ENCODE measurements at regions not wholly inside any gene's neighbourhood (a gene's known extent, or its start where the extent isn't known, plus 50 kb on each side); places are given as distances from the start of the nearest gene placed in this dataset.
"Not testable (repeated sequence)": the region's sequence is repeated elsewhere in the genome, so short reads cannot be mapped to it uniquely, and the experiment has no call there.

DNA sequence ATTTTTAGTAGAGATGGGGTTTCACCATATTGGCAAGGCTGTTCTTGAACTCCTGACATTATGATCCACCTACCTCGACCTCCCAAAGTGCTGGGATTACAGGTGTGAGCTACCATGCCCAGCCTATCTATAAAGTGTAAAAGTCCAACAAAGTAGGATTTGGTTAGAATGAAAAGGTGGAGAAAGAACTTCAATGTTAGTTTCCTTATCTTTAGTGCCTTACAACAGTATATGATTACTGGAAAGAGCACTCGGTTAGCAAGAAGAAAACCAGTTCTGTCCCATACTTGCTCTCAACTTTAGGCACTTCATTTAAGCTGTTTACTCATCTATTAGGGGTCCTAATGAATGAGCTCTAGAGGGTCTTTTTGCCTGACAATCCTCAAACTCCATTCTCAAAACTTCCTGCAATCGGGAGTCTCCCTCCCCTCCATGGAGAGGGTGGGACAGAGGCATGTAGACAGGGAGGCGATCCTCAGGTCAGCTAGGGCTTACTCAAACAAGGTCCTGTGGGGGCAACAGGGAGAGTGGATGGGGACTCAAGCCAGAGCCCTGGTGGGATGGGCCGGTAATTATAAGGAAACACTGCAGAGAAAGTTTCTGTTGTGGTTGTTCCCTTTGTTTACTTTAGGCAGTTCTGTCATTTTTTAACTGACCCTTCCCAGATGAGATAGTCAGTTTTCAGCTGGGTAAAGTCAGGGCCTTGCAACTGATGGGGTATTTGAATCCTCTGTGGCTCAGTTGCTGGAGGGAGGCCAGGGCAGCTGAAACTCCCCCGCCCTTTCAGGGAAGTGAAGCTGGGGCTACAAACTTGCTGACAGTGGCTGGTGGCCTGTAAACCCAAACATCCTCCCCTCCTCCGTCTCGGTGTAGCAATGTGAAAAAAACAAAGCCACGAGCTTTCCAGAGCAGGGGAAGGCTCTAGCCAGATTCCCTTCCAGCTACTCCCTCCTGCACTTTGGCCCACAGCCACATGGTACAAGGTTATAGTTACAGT is 64.4 kb upstream of the NOTCH2NLA start:
- H3K9me3 ChIP-seq, H3K27ac ChIP-seq, H3K27me3 ChIP-seq, DNase-seq, H3K4me3 ChIP-seq, H3K36me3 ChIP-seq, H3K4me1 ChIP-seq: not testable (repeated sequence)
- WGBS, 2 donors, result no CpG with 5 or more reads among the region's 9 CpGs
- peak; percentile 74 to 87 for ATAC-seq (ENCODE audit: low FRiP score in 2 of 2)

- H3K4me3 ChIP-seq, DNase-seq, H3K27me3 ChIP-seq, H3K27ac ChIP-seq, H3K9me3 ChIP-seq, H3K4me1 ChIP-seq, H3K36me3 ChIP-seq: not testable (repeated sequence)
- peak in 1 of 2 donors; percentile 75 for ATAC-seq (ENCODE audit: low FRiP score in 2 of 2)
- WGBS, 2 donors, result no CpG with 5 or more reads among the region's 4 CpGs
These were observed 63.6 kb upstream of the NOTCH2NLA start for GRCh38 chr1:146292424-146292823.

GRCh38 chr1:146287881-146288280 is 59.1 kb upstream of the NOTCH2NLA start:
- not testable (repeated sequence) for ATAC-seq (ENCODE audit: low FRiP score in 2 of 2); H3K4me3 ChIP-seq; H3K36me3 ChIP-seq; H3K4me1 ChIP-seq; H3K27me3 ChIP-seq; DNase-seq; H3K27ac ChIP-seq; H3K9me3 ChIP-seq
- no CpG with 5 or more reads among the region's 6 CpGs for WGBS, 2 donors

DNA sequence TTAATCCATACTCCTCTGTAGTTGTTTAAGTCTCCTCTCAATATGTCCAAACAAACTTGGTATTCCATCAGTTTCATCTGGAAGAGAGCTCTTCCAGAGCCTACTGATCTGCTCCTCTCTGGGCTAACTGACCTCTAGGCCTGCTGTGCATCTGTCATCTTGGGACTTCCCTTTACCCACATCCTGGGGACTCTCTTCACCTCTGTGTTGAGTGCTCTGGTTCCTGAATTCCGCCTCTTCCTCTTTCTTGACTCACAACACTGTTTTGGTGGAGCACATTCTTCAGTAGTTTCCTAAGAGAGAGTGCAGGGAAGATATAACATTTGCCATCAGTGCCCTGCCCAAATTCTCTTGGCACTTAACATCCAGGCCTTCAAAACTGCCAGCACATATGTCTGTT is 55.9 kb upstream of the NOTCH2NLA start:
- not testable (repeated sequence) for H3K4me3 ChIP-seq, H3K27ac ChIP-seq, H3K4me1 ChIP-seq, H3K27me3 ChIP-seq, H3K36me3 ChIP-seq, DNase-seq, H3K9me3 ChIP-seq
- WGBS, 2 donors, result no CpG with 5 or more reads among the region's 1 CpG
- ATAC-seq (ENCODE audit: low FRiP score in 2 of 2), result peak; percentile 78 to 89

- not testable (repeated sequence) for DNase-seq; H3K27me3 ChIP-seq; ATAC-seq (ENCODE audit: low FRiP score in 2 of 2); H3K27ac ChIP-seq; H3K4me3 ChIP-seq; H3K36me3 ChIP-seq; H3K9me3 ChIP-seq; H3K4me1 ChIP-seq
- no CpG with 5 or more reads among the region's 3 CpGs for WGBS, 2 donors
These were observed 54.7 kb upstream of the NOTCH2NLA start for GRCh38 chr1:146283527-146283880.

DNA sequence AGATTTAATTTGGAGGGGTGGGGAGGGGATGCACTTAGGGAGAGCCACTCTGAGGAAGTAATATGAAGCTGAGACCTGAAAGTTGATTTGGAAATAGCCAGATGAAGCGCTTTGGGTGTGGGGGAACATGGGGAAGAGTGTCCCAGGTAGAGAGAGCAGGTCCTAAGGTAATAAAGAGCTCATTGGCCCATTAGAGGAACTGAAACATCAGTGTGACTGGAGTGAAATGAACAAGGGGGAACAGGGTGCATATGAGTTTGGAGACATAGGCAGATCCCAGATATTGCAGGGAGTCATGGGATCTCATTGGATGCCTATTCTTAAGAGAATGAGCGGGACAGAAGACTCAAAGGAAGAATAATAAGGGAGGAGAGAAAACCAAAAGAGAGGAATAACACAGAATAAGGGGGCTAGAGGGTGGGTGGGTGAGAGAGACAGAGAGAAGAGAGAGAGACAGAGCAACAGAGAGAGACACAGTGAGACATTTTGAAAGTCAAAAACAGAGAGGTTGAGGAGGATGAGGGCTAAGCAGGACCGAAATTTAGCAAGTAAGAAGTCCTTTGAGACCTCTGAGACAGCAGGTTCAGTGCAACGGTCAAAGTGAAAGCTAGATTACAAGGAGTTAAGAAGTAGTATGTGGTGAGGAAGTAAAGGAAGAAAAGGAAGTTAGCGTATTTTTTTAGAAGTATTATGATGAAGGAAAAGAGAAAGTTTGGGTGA is 54.1 kb upstream of the NOTCH2NLA start:
- H3K4me3 ChIP-seq; ATAC-seq (ENCODE audit: low FRiP score in 2 of 2); DNase-seq; H3K27ac ChIP-seq; H3K9me3 ChIP-seq; H3K36me3 ChIP-seq; H3K27me3 ChIP-seq; H3K4me1 ChIP-seq: not testable (repeated sequence)
- WGBS, 2 donors, result no CpG with 5 or more reads among the region's 5 CpGs

- not testable (repeated sequence) for H3K9me3 ChIP-seq, DNase-seq, H3K4me3 ChIP-seq, H3K27me3 ChIP-seq, H3K4me1 ChIP-seq, H3K36me3 ChIP-seq, H3K27ac ChIP-seq
- peak; percentile 13 to 62 for ATAC-seq (ENCODE audit: low FRiP score in 2 of 2)
- WGBS, 2 donors, result no CpG with 5 or more reads among the region's 4 CpGs
These were observed 52.7 kb upstream of the NOTCH2NLA start for GRCh38 chr1:146281522-146281921.

DNA sequence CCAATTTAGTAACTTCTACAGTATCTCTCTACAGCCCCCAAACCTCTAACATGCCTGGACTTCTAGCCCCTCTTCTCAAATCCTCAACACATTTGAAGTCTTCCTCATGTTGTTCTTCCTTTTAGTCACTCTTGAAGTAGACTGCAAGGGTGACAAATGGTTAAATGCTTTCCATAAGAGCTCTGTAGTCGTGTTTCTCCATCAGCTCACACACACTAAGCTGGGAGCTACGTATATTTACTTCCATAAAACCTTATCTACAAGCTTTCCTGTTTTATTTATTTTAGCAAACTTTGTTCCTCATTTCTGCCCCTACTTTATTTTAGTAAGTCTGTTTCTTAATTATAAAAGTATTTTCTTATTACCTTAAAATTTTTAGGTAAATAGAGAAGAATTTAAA is 49.9 kb upstream of the NOTCH2NLA start:
- not testable (repeated sequence) for H3K27me3 ChIP-seq; H3K27ac ChIP-seq; ATAC-seq (ENCODE audit: low FRiP score in 2 of 2); H3K36me3 ChIP-seq; H3K9me3 ChIP-seq; DNase-seq; H3K4me1 ChIP-seq; H3K4me3 ChIP-seq
- WGBS, 2 donors, result no CpG with 5 or more reads among the region's 2 CpGs

Small RNAs in the stretch of these regions (small RNA-seq; reads per million reads assigned to genes)
- gene RF00003 (0 to 0.68 (median 0.10) reads per million in 4 donors), gene RF00619 (0 reads per million in 4 donors), gene RNA5SP536 (0 reads per million in 4 donors), gene RNU6-1071P (0 reads per million in 4 donors)

Measured in upper lobe of left lung (tissue), 6 donors.